ENCODE measurements at regions not wholly inside any gene's neighbourhood (a gene's known extent, or its start where the extent isn't known, plus 50 kb on each side); places are given as distances from the start of the nearest gene placed in this dataset.

DNA sequence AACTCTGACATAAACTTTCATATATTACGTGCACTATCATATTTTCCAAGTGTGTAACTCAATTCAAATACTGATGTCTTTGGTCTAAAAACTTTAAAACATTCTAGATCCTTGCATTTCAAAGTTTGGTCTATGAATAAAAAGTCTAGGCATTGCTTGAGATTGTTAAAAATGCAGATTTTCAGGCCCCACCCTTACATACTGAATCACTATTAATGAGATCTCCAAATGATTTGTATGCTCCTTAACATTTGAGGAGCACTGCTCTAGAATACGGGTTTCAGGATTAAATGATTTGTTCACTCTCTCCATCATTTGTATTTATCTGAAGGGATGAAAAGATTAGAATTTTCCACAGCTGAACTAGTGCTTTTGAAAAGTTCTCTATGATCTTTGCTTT lies 202.9 kb downstream of the KBTBD8 start (continued):
- TF ChIP-seq, protein P1, sequence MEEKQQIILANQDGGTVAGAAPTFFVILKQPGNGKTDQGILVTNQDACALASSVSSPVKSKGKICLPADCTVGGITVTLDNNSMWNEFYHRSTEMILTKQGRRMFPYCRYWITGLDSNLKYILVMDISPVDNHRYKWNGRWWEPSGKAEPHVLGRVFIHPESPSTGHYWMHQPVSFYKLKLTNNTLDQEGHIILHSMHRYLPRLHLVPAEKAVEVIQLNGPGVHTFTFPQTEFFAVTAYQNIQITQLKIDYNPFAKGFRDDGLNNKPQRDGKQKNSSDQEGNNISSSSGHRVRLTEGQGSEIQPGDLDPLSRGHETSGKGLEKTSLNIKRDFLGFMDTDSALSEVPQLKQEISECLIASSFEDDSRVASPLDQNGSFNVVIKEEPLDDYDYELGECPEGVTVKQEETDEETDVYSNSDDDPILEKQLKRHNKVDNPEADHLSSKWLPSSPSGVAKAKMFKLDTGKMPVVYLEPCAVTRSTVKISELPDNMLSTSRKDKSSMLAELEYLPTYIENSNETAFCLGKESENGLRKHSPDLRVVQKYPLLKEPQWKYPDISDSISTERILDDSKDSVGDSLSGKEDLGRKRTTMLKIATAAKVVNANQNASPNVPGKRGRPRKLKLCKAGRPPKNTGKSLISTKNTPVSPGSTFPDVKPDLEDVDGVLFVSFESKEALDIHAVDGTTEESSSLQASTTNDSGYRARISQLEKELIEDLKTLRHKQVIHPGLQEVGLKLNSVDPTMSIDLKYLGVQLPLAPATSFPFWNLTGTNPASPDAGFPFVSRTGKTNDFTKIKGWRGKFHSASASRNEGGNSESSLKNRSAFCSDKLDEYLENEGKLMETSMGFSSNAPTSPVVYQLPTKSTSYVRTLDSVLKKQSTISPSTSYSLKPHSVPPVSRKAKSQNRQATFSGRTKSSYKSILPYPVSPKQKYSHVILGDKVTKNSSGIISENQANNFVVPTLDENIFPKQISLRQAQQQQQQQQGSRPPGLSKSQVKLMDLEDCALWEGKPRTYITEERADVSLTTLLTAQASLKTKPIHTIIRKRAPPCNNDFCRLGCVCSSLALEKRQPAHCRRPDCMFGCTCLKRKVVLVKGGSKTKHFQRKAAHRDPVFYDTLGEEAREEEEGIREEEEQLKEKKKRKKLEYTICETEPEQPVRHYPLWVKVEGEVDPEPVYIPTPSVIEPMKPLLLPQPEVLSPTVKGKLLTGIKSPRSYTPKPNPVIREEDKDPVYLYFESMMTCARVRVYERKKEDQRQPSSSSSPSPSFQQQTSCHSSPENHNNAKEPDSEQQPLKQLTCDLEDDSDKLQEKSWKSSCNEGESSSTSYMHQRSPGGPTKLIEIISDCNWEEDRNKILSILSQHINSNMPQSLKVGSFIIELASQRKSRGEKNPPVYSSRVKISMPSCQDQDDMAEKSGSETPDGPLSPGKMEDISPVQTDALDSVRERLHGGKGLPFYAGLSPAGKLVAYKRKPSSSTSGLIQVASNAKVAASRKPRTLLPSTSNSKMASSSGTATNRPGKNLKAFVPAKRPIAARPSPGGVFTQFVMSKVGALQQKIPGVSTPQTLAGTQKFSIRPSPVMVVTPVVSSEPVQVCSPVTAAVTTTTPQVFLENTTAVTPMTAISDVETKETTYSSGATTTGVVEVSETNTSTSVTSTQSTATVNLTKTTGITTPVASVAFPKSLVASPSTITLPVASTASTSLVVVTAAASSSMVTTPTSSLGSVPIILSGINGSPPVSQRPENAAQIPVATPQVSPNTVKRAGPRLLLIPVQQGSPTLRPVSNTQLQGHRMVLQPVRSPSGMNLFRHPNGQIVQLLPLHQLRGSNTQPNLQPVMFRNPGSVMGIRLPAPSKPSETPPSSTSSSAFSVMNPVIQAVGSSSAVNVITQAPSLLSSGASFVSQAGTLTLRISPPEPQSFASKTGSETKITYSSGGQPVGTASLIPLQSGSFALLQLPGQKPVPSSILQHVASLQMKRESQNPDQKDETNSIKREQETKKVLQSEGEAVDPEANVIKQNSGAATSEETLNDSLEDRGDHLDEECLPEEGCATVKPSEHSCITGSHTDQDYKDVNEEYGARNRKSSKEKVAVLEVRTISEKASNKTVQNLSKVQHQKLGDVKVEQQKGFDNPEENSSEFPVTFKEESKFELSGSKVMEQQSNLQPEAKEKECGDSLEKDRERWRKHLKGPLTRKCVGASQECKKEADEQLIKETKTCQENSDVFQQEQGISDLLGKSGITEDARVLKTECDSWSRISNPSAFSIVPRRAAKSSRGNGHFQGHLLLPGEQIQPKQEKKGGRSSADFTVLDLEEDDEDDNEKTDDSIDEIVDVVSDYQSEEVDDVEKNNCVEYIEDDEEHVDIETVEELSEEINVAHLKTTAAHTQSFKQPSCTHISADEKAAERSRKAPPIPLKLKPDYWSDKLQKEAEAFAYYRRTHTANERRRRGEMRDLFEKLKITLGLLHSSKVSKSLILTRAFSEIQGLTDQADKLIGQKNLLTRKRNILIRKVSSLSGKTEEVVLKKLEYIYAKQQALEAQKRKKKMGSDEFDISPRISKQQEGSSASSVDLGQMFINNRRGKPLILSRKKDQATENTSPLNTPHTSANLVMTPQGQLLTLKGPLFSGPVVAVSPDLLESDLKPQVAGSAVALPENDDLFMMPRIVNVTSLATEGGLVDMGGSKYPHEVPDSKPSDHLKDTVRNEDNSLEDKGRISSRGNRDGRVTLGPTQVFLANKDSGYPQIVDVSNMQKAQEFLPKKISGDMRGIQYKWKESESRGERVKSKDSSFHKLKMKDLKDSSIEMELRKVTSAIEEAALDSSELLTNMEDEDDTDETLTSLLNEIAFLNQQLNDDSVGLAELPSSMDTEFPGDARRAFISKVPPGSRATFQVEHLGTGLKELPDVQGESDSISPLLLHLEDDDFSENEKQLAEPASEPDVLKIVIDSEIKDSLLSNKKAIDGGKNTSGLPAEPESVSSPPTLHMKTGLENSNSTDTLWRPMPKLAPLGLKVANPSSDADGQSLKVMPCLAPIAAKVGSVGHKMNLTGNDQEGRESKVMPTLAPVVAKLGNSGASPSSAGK (IDR thresholded peaks at IDR 0.05), result no peak
- TF ChIP-seq ZNF316 (IDR thresholded peaks at IDR 0.05) (no peak), STAG1 (CRISPR knock-in tag; IDR thresholded peaks at IDR 0.05; ENCODE audit: borderline replicate concordance) (no peak), ZNF79 (CRISPR knock-in tag; IDR thresholded peaks at IDR 0.05; ENCODE audit: low read depth) (no peak), IFI16 (CRISPR knock-in tag; IDR thresholded peaks at IDR 0.05) (no peak)
- TF ChIP-seq, protein P2, sequence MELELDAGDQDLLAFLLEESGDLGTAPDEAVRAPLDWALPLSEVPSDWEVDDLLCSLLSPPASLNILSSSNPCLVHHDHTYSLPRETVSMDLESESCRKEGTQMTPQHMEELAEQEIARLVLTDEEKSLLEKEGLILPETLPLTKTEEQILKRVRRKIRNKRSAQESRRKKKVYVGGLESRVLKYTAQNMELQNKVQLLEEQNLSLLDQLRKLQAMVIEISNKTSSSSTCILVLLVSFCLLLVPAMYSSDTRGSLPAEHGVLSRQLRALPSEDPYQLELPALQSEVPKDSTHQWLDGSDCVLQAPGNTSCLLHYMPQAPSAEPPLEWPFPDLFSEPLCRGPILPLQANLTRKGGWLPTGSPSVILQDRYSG (tag; conservative IDR thresholded peaks at IDR 0.05; ENCODE audit: low read depth), result no peak
